HG03354 (cell line): ENCODE measurements at regions not wholly inside any gene's neighbourhood (a gene's known extent, or its start where the extent isn't known, plus 50 kb on each side); places are given as distances from the start of the nearest gene placed in this dataset.

ENCODE experiments used
- ATAC-seq: cut with Tn5 transposase; IDR thresholded peaks from one replicate; pipeline ENCODE4 v1.9.1; 2021; ENCODE audit warnings: mild to moderate bottlenecking; ENCODE audit not compliant: unreplicated experiment, poor library complexity, severe bottlenecking

- ATAC-seq, result no peak
Measured at GRCh38 chr6:71419217-71420094, 130.8 kb downstream of the OGFRL1 start.

DNA sequence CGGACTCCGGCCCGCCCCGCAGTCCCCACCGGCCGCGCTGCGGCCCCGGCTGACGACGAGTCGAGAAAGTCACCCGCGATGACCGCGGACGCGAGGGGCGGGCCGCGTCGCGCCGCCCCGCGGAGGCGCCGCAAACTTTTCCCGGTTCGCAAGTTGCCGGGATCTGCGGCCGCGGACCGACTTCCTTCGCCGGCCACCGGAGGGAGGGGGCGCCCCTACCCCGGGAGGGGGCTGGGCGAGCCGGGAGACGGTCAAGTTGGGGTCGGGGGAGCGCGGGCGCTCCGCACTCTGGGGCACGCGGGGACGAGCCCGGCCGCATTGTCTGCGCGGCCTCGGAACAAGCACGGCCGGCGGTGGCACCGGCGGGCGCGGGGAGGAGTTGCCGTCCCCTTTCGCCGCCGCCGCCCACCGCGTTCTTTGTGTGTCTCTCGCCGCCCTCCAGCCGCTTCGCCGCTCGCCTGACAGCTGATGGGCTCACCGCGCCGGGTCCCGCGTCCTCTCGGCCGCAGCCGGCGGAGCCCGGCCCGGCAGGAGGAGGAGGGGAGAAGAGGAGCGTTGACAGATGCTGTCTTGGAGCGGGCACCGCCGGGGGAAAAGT lies 131.6 kb downstream of the OGFRL1 start:
- peak; percentile 48 for ATAC-seq

- peak; percentile 94 for ATAC-seq
Measured at GRCh38 chr6:71420693-71421328, 132.2 kb downstream of the OGFRL1 start.

DNA sequence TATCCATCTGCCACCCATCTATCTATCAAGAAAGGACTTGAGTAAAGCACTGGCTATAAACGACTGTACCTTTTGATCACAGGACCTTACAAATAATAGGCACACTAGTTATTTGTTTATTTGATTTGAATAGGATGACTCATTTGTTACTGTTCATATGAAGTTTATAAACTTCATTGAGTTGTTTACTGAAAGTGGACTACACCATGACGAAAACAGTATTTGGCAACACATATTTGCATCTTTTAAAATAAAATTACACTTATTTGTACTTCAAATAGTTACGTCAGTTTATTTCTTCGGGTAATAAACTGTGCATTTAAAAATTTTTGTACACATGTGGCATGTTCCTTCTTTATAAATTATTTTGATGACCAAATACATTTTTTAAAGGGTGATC lies 133.0 kb downstream of the OGFRL1 start:
- ATAC-seq, result no peak

DNA sequence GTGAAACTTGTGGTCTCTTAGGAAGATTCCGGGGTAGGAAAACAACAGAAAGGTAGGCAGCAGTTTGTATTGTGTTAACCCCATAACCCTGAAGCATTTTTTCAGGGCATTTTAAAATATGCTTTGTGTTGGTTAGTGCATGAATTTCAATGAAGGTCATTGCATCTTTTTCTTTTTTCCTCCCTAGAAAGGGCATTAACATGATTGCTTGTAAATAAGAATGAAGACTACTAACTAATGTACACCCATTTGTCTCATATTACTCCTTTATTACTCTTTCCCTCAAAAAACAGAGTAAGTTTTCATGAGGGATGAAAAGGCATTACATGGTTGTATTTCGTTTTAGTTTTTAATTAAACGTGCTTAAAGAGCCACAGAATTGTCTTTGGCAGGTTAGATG lies 141.4 kb downstream of the OGFRL1 start:
- ATAC-seq, result no peak

- no peak for ATAC-seq
Measured at GRCh38 chr6:71433441-71433840, 144.8 kb downstream of the OGFRL1 start.

DNA sequence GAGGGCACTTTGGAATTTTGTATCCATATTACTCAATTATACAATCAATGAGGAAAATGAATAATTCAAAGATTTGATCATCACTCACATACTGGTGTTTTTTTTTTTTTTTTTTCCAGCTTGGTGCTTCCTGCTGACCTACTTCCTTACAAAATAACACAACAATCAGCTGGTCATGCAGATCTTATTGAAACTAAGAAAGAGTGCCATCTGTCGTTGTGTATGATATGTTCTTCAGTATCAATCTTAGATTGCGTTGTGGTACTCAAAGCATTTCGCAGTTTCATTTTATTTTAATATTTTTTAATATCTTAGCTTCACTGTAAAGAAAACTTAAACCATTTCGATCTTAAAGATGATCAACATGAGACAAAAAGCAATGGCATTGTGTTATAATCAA lies 155.6 kb downstream of the OGFRL1 start:
- no peak for ATAC-seq

- ATAC-seq, result no peak
Measured at GRCh38 chr6:71446057-71446456, 157.4 kb downstream of the OGFRL1 start.

- no peak for ATAC-seq
Measured at GRCh38 chr6:71446470-71446869, 157.9 kb downstream of the OGFRL1 start.

DNA sequence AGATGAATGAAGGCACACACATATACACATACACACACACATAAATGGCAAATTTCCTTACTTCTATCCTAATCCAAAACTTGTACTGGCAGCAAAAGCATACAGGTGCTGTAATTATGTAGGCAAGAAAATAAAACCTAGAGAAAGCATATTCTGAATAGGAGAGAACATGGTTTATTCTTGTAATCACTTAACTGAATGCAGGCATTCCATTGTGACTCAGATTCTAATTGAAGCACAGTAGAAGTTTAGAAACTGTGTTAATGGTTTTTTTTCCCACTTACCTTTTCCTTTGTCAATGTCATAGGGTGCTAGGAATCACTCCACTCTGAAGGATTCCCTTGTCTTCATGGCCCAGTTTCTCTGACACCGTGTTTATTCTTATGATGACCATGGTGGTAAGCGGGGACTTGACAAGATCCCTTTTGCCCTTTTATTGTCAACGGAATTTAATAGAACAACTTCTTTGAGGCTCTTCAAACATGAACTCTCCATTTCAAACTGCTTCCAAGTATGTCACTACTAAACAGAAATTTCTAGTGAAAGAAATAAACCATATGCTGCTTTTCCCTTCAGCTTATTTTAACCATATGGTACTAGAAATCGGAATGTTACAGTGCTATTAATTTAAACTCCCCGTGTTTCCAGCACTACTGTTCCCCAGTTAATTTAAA lies 164.2 kb downstream of the OGFRL1 start:
- no peak for ATAC-seq

DNA sequence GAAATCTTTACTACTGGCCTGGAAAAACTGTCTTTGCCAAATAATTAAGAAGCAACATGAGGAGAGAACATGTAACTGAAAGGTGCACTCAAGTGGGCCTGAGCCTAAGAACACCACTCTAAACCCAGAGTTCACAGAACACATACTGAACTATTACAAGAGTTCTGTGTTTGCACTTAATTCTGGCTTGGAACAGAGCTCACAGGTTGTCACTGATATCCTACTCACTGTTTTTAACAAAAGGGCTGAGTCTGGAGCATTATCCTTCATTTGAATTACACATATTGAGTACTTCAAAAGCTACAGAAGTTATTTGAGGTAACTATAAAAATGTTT lies 164.7 kb downstream of the OGFRL1 start:
- ATAC-seq, result no peak

GRCh38 chr6:71454056-71454455 lies 165.4 kb downstream of the OGFRL1 start:
- ATAC-seq, result no peak

DNA sequence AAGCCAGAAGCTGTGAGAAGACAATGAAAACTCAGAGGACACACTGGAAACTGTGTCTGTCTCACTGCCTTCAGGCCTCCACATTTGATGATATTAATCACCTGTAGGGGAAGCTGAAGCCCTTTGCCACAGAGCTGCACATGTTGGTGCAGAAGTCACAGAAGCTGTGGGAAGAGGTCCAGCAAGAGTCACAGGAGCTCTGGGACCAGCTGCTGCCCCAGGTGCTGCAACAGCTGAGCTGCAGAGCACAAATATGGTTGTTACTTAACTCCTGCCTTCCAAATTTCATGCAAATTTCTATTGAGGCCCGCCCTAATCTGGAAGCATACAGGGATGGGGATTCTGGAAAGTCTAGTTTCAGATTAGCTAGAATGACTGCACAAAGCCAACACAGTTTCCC lies 169.3 kb downstream of the OGFRL1 start:
- no peak for ATAC-seq

- no peak for ATAC-seq
Measured at GRCh38 chr6:71459162-71459561, 170.6 kb downstream of the OGFRL1 start.

DNA sequence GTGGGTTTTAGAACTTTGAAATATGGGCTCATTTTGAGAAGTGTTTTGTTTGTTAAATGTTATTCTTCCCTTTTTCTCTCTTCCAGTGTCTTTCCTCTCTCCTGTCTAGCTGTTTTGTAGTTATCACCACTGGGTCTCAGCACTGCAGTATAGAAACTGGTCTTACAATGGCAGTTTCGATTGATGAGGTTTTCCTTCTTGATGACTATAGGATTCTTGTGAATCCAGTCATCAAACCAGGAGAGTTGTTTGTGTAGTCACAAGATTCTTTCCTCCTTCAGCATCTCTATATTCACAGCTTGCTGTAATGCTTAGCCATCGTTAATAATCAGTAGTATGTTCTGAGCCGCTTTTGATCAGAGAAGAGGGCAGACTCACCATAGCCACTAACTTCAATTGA lies 172.3 kb downstream of the OGFRL1 start:
- ATAC-seq, result no peak

DNA sequence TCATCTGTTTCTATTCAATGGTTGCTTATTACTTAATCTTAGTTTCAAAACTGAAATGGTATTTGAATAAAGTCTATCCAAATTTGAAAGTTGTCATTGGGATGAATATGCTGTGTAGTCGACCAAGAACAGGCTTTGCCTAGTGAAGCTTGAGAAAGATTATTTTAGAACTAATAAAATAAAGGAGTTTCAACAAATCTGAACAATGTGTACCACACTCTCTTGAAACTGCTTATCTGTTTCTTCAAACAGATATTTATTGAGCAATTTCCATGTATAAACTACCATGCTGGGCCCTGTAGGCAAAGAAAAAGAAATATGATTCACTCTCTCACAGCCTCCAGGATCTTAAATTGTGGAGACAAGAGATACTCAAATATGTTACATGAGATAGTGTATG lies 174.4 kb downstream of the OGFRL1 start:
- no peak for ATAC-seq

DNA sequence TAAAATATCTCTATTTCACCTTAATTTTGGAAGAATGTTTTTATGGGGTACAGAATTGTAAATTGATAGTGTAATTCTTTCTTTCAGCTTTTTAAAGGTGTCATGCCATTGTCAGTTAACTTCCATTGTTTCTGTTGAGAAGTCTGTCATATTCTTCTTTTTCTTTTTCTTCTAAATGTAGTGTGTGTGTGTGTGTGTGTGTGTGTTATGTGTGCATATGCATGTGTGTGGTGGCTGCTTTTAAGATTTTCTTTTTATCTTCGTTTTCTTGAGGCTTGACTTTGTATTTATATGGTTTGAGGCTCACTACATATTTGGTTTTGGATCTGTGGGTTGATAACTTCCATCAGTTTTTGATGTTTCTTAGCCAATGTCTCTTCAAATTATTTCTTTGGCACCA lies 176.5 kb downstream of the OGFRL1 start:
- ATAC-seq, result no peak

GRCh38 chr6:71466362-71466761 lies 177.8 kb downstream of the OGFRL1 start:
- no peak for ATAC-seq

- ATAC-seq, result no peak
Measured at GRCh38 chr6:71468038-71468437, 179.4 kb downstream of the OGFRL1 start.

DNA sequence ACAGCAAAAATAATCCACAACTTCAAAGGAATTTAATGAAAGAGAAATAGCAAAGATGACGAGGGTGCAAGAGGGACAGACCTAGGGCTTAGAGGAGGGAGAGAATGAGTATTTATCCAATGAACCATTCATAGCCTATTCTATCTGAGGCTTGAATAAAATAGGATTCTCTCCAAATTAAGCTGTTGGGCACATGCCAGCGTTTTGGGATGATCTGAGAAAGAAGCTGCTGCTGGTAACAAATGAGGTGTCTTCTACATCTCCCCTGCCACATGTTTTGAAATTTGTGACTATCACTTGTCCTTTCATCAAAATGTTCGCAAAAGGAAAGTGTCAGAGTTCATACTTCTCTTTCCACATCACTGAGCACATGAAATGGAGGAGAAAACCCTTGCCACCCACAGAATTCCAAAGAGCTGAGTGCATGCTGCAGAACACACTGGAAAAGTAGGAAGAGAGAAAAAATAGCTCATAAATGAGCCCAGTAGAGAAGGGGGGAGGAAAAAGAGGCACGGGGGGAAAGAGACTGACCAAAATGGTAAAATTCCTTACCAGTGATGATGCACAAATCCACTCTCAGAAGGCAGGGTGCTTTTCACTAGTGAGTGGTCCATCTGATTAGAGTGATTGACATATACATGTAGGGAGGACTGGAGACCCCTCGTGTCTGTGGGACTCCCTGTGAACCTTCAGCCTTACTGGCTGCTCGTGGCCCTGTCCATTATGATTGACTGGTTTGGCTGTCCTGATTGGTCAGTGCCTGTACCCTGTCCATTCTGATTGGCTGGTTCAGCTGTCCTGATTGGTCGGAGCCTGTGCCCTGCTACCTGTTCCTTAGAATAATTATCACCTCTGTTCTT lies 180.5 kb downstream of the OGFRL1 start:
- no peak for ATAC-seq
